BE2C (cell line): ENCODE measurements at regions not wholly inside any gene's neighbourhood (a gene's known extent, or its start where the extent isn't known, plus 50 kb on each side); places are given as distances from the start of the nearest gene placed in this dataset.

Source experiments
- DNase-seq: peaks from one replicate; pipeline ENCODE4 v3.0.0-alpha.2; 2020
- H3K27me3 ChIP-seq: fragments of 250-450 bp; sonication (Bioruptor Pico); 2 replicates; pipeline ENCODE4 v1.5.1; 2020; ENCODE audit warnings: mild to moderate bottlenecking
- H3K36me3 ChIP-seq: fragments of 250-450 bp; sonication (Bioruptor Pico); 2 replicates; pipeline ENCODE4 v1.5.1; 2020; ENCODE audit warnings: mild to moderate bottlenecking
- H3K4me1 ChIP-seq: fragments of 250-450 bp; sonication (Bioruptor Pico); 2 replicates; pipeline ENCODE4 v1.5.1; 2020
- H3K4me3 ChIP-seq: 2 replicates; pipeline ENCODE4 v1.5.1; 2011; ENCODE audit warnings: low read depth, low read length
- H3K9me3 ChIP-seq: fragments of 250-450 bp; sonication (Bioruptor Pico); 2 replicates; pipeline ENCODE4 v1.5.1; 2020
- CTCF ChIP-seq: IDR thresholded peaks from 2 replicates; pipeline ENCODE4 v1.5.1; 2012; ENCODE audit warnings: mild to moderate bottlenecking, low read depth, low read length

DNA sequence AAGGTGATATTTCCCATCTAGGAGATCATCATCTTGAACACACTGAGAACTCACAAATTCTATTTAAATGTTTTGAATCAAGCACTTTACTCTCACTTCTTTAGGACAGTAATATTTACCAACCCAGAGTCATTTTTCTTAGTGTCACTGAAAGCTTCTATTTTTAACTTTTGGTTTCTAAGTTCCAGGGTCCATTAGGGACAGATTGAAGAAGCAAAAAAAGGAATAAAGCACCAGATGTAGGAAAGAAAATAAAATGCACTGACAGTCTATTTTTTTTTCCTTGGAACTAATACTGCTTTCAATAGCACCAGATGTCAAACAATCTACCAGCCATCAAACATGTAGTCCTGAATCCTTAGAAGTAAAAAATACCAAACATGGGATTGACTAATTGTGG, 526.7 kb upstream of the LRRN3 start:
- Histone ChIP-seq H3K27me3 (no peaks in the 10 kb centered on the region), H3K4me1 (no peaks in the 10 kb centered on the region; the same call in 1 of the 2 replicates), H3K4me3 (no peak overlapping the region), H3K36me3 (no peaks in the 10 kb centered on the region), H3K9me3 (no peaks in the 10 kb centered on the region)
- DNase-seq = no peak
- TF ChIP-seq CTCF = no peak

- TF ChIP-seq CTCF = no peak
- H3K27me3 ChIP-seq = no peaks in the 10 kb centered on the region
- no peaks in the 10 kb centered on the region for H3K36me3 ChIP-seq
- no peaks in the 10 kb centered on the region for H3K9me3 ChIP-seq
- DNase-seq = no peak
- peaks cover 6% of the 10 kb centered on the region; the same call in 1 of the 2 replicates for H3K4me1 ChIP-seq
- H3K4me3 ChIP-seq = no peak overlapping the region
Observed at GRCh38 chr7:110568388-110568787, 522.5 kb upstream of the LRRN3 start.

GRCh38 chr7:110568932-110569331, 522.0 kb upstream of the LRRN3 start:
- TF ChIP-seq CTCF = no peak
- no peaks in the 10 kb centered on the region for H3K9me3 ChIP-seq
- no peaks in the 10 kb centered on the region for H3K36me3 ChIP-seq
- DNase-seq = no peak
- H3K4me1 ChIP-seq = peaks cover 8% of the 10 kb centered on the region
- H3K27me3 ChIP-seq = no peaks in the 10 kb centered on the region
- H3K4me3 ChIP-seq = no peak overlapping the region

GRCh38 chr7:110569486-110570205, 521.3 kb upstream of the LRRN3 start:
- H3K4me3 ChIP-seq = no peak overlapping the region
- no peak for DNase-seq
- H3K9me3 ChIP-seq = no peaks in the 10 kb centered on the region
- no peak for TF ChIP-seq CTCF
- no peaks in the 10 kb centered on the region for H3K36me3 ChIP-seq
- peaks cover 14% of the 10 kb centered on the region for H3K4me1 ChIP-seq
- no peaks in the 10 kb centered on the region for H3K27me3 ChIP-seq

DNA sequence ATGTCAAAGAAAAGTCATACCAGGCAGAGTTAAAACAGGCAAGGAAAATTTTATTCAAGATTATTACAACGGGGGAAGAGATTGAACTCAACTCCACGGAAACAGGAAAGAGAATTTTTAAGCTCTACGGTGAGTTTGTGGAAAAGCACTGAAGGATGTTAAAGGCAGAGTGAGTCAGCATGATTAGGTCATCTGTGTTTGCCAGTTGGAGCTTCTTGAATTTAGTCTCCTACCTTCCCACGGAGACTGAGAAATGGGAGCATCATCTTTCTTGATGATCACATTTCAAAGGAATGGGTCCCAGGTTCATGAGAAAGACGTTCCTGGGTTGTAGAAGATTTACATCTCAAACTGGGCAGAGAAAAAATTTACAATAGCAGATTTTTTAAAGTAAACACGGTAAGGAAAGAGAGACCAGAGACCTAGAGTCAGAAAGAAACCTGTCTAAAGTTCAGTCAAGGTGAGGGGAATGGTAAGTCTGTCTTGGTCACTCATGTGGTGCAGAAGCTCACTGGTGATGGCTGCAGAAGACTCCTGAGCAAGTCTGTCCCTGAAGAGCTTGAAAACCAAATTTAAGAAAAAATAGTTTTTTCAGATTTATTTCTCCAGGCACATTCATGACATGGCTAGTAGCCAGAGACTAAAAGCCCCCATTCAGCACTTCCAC, 516.9 kb upstream of the LRRN3 start:
- Histone ChIP-seq H3K4me1 (peaks cover 25% of the 10 kb centered on the region), H3K36me3 (no peaks in the 10 kb centered on the region), H3K27me3 (no peaks in the 10 kb centered on the region), H3K9me3 (no peaks in the 10 kb centered on the region), H3K4me3 (no peak overlapping the region)
- TF ChIP-seq CTCF = no peak
- no peak for DNase-seq

DNA sequence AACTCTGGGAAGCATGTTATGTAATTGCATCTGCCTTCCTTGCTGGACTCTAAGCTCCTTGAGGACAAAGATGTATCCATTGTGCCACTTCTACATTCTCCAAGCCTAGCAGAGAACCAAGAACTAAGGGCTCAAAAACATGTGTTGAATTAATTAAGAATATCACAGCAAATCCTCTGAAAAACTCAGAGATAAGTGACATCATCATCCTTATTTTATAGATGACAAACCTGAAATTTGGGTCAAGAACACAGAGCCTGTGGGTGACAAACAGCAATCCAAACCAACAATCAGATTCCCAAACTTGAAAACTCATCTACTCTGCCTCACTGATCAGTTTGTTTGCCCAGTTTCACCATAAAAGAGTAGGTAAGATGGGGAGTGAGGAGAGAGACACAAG, 503.6 kb upstream of the LRRN3 start:
- no peak for DNase-seq
- Histone ChIP-seq H3K4me1 (0 out of 2 replicates have a peak, but pooled peaks cover 3% of the 10 kb centered on the region), H3K4me3 (no peak overlapping the region), H3K27me3 (no peaks in the 10 kb centered on the region), H3K36me3 (no peaks in the 10 kb centered on the region), H3K9me3 (no peaks in the 10 kb centered on the region)
- no peak for TF ChIP-seq CTCF
